ENCODE measurements at regions not wholly inside any gene's neighbourhood (a gene's known extent, or its start where the extent isn't known, plus 50 kb on each side); places are given as distances from the start of the nearest gene placed in this dataset.

GRCh38 chr3:101963902-101964362, 114.6 kb downstream of the NFKBIZ start:
- DNase-seq (ENCODE audit: low read depth in 1 of 2, low spot score in 1 of 2) = no peak
- no peaks in the 10 kb centered on the region for H3K27me3 ChIP-seq (ENCODE audit: insufficient read depth, poor library complexity, severe bottlenecking)
- TF ChIP-seq GABPA (IDR thresholded peaks at IDR 0.05; ENCODE audit: low read depth) = no peak
- no peak for TF ChIP-seq REST (IDR thresholded peaks at IDR 0.05; ENCODE audit: insufficient replicate concordance, low read depth)
- no peak for TF ChIP-seq POLR2AphosphoS5 (IDR thresholded peaks at IDR 0.05; ENCODE audit: low read depth)
- TF ChIP-seq, protein P1, sequence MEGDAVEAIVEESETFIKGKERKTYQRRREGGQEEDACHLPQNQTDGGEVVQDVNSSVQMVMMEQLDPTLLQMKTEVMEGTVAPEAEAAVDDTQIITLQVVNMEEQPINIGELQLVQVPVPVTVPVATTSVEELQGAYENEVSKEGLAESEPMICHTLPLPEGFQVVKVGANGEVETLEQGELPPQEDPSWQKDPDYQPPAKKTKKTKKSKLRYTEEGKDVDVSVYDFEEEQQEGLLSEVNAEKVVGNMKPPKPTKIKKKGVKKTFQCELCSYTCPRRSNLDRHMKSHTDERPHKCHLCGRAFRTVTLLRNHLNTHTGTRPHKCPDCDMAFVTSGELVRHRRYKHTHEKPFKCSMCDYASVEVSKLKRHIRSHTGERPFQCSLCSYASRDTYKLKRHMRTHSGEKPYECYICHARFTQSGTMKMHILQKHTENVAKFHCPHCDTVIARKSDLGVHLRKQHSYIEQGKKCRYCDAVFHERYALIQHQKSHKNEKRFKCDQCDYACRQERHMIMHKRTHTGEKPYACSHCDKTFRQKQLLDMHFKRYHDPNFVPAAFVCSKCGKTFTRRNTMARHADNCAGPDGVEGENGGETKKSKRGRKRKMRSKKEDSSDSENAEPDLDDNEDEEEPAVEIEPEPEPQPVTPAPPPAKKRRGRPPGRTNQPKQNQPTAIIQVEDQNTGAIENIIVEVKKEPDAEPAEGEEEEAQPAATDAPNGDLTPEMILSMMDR (IDR thresholded peaks at IDR 0.05; ENCODE audit: insufficient read depth, low read length) = no peak
- TF ChIP-seq SPI1 (IDR thresholded peaks at IDR 0.05; ENCODE audit: borderline replicate concordance, low read depth) = no peak
- H3K27ac ChIP-seq (replicated peaks) = no peak overlapping the region
- H3K4me3 ChIP-seq (replicated peaks; ENCODE audit: insufficient read depth, low read length) = no peak overlapping the region

DNA sequence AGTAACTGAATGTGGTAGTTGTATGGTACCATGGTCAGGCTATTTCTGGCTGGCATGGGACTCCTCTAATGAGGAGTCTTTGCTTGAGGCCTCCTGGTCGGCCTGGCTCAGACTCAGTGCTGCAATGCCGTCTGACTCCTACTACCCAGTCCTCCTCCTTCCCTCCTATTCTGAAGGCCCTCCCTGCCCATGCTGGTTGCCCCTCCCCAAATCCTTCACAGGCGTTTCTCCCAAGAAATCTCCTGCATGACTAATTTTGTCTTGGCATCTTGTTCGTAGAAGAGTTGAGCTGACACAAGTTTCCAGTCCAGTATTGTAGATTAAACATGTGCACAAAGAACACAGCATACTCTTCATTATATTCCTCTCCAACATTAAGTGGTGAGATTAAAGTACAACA, 115.5 kb downstream of the NFKBIZ start:
- no peak overlapping the region for H3K4me3 ChIP-seq (replicated peaks; ENCODE audit: insufficient read depth, low read length)
- no peak for TF ChIP-seq REST (IDR thresholded peaks at IDR 0.05; ENCODE audit: insufficient replicate concordance, low read depth)
- TF ChIP-seq SPI1 (IDR thresholded peaks at IDR 0.05; ENCODE audit: borderline replicate concordance, low read depth) = no peak
- TF ChIP-seq, protein P1 (IDR thresholded peaks at IDR 0.05; ENCODE audit: insufficient read depth, low read length) = no peak
- TF ChIP-seq POLR2AphosphoS5 (IDR thresholded peaks at IDR 0.05; ENCODE audit: low read depth) = no peak
- no peak for TF ChIP-seq GABPA (IDR thresholded peaks at IDR 0.05; ENCODE audit: low read depth)
- no peak overlapping the region for H3K27ac ChIP-seq (replicated peaks)
- H3K27me3 ChIP-seq (ENCODE audit: insufficient read depth, poor library complexity, severe bottlenecking) = no peaks in the 10 kb centered on the region
- no peak for DNase-seq (ENCODE audit: low read depth in 1 of 2, low spot score in 1 of 2)

DNA sequence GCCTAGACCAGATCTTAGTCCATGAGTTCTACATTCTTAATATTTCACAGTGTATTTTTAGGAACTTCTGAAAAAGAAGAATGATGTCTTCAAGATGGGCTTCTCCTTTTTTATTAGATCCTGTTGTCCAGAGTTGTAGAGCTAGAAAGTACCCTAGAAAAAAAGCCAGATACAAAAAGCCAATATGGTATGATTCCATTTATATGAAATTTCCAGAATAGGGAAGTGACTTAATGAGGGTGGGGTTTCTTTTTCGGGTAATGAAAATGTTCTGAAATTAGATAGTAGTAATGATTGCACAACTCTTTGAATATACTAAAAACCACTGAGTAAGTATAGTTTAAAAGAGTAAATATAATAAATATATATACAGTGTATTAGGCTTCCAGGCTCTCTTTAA, 116.9 kb downstream of the NFKBIZ start:
- Histone ChIP-seq H3K27me3 (ENCODE audit: insufficient read depth, poor library complexity, severe bottlenecking) (no peaks in the 10 kb centered on the region), H3K27ac (replicated peaks) (no peak overlapping the region), H3K4me3 (replicated peaks; ENCODE audit: insufficient read depth, low read length) (no peak overlapping the region)
- TF ChIP-seq POLR2AphosphoS5 (IDR thresholded peaks at IDR 0.05; ENCODE audit: low read depth) = no peak
- peak; percentile 45 for TF ChIP-seq SPI1 (IDR thresholded peaks at IDR 0.05; ENCODE audit: borderline replicate concordance, low read depth)
- TF ChIP-seq REST (IDR thresholded peaks at IDR 0.05; ENCODE audit: insufficient replicate concordance, low read depth) = no peak
- TF ChIP-seq GABPA (IDR thresholded peaks at IDR 0.05; ENCODE audit: low read depth) = no peak
- TF ChIP-seq, protein P1 (IDR thresholded peaks at IDR 0.05; ENCODE audit: insufficient read depth, low read length) = no peak
- DNase-seq (ENCODE audit: low read depth in 1 of 2, low spot score in 1 of 2) = no peak

Data from HL-60 (cell line).